ENCODE measurements at regions not wholly inside any gene's neighbourhood (a gene's known extent, or its start where the extent isn't known, plus 50 kb on each side); places are given as distances from the start of the nearest gene placed in this dataset.
"Not testable (repeated sequence)": the region's sequence is repeated elsewhere in the genome, so short reads cannot be mapped to it uniquely, and the experiment has no call there.

DNA sequence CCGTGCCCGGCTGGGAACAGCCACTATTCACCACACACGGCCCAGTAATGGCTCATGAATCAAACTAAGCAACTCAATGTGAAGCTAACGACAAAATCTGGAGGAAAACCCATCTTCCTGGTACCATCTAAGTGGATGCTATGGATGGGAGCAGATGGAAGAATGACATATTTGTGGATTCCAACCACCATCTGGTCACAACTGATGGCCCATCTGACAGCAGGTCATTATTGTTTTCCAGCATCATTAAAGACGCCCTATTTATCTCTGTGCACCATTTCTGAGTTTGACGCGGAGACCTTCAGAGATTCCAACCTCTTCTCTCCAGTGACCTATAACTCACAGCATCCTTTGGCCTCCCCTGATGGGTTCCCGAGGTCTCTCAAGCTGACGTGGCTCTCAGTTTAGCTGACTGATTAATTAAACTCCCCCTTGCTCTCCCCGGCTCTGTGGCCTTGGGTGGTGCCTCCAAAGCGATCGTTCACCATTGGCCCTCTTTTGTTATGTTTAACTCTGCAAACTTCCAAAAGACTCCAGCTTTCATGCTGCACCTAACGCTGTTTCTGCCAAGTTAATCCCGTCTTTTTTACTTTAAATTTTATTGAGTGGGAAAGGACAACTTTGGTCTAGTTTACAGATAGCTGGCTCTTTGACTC is 1514.4 kb downstream of the BRD1 start:
- no peak for DNase-seq (ENCODE audit: low spot score)

DNA sequence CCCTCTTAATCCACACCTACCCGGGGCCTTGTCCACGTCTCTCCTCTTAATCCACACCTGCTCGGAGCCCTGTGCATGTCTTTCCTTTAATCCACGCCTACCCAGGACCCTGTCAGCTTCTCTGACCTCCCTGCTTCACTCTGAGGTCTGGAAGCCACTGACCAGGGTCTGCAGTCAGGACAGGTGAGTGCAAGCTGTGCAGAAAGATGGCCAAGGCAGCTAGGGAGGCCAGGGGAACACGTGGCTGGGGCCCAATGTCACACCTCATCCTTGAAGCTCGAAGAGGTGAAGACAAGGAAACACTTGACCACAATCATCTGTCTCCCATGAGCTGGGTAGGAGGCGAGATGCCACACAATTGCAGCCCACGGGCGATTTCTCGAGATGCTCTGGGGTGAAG is 1516.9 kb downstream of the BRD1 start:
- DNase-seq (ENCODE audit: low spot score), result no peak

DNA sequence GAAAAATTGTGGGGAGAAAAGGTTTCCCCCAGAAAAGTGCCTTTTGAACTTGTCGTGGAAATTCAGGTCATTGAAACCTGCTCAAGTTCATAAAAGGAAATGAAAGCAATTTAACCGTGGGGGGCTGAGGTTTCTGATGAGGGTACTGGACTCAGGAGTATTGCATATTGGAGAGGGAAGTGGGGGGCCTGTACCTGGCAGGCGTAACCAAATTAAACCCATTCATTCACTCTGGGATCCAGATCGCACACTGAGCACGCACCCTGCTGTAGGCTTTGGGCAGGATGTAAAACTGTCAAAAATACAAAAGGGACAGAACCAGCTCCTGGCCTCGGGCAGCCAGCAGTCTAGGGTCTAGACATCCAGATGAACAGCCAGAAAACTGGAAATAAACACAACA is 1517.4 kb downstream of the BRD1 start:
- no peak for DNase-seq (ENCODE audit: low spot score)

DNA sequence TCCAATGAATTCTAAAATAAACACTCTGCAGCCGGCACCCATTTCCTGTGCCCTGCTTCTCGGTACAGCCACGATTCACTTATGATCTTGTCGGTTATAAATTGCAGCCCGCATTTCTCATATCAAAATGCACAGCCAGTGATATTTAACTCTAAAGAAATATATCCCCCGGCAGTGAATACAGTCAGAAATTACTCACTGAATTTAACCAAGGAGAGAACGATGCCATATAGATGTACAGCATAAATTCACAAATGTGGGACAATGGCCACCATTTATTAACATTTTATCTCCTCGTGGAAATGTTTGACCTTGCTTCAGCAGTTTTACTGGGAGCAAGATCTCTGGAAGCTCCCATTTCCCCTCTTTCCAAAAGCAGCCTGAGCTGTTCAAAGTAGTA is 1517.8 kb downstream of the BRD1 start:
- no peak for DNase-seq (ENCODE audit: low spot score)

DNA sequence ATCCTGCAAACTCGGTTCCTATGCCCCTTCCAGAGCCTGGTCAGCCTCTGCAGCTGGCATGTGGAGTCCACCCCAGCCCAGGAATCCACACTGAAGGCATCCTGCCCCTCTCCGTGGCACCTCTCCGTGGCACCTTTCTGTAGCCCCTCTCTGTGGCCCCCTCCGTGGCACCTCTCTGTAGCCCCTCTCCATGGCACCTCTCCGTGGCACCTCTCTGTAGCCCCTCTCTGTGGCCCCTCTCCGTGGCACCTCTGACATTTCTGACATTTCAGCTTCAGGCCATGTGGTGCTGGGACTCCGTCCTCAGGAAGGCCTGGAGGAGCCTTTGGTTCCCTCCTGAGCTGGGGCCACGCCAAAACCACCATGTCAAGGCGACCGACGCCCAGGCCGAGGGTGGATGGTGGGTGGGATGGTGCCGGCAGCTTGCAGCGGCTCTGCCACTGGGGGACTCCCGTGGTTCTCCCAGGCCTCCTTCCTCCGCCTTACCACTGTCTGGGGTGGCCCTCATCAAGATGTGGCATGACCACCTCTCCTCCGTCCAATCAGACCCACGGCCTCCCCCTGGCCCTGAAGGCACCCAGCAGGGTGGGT is 1518.5 kb downstream of the BRD1 start:
- no peak for DNase-seq (ENCODE audit: low spot score)

DNA sequence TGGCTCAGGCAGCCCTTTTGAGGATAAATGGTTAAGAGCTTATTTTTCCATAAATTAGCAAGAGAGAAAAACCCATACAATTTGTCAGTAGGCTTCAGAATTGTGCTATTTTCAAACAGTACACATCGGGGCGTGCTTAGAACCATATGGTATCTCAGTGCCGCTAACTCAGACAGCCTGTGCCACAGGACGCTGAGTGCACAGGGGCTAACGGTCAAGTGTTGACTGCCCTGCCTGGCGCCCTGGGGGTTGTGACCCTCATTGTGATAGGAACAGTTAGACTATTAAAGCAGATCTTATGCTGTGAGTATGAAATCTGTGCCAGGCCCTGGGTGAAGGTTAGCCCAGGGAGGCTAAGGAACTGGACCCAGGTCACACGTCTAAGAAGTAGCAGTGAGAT is 1519.7 kb downstream of the BRD1 start:
- DNase-seq (ENCODE audit: low spot score), result no peak

DNA sequence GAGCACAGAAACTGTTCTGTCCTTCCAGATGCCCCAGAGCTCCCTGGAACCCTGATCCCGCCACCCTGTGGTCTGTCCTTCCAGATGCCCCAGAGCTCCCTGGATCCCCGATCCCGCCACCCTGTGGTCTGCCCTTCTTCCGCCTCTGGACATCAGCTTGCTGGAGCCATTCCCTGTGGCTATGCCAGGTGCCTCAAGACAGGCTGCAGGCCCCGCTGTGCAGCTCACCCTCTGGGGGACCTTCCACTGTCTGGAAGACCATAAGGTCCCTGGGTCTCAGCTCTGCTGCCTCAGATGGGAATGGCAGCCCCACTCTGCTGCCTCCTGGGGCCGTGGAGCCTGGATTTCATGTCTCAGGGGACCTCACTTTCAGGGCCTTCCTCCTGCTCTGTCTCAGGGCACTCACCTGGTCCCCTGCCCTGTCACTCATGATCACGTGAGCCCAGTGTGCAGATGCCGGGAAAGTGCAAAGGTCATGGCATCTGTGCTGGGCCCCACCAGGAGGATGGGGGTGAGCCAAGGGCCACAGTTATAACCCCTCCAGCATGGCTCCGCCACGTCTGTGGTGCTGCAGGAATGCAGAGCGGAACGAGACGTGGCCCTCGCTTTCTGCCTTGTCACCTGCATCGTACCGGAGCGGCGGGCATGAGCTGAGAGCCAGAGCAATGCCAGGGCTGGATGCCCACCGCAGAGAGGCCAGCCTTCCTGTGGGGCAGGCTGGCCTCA is 1520.7 kb downstream of the BRD1 start:
- DNase-seq (ENCODE audit: low spot score), result no peak

DNA sequence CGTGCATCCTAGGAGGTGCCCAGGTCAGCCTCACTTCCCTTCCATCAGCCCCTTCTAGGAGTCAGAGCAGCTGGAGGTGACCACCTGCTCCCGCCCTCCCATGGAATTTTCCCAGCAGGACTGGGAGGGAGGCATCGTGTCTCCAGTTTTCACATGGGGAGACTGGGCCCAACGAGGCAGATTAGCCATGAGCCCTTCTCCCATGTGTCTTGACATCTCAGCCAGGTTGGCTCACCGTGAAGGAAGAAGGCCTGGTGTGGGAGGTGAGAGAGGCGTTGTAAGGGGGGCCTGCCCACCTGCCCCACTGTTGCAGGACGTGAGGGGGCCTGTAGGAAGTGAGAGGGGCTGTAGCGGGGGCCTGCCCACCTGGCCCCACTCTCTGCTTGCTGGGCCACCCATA is 1521.4 kb downstream of the BRD1 start:
- DNase-seq (ENCODE audit: low spot score), result no peak

DNA sequence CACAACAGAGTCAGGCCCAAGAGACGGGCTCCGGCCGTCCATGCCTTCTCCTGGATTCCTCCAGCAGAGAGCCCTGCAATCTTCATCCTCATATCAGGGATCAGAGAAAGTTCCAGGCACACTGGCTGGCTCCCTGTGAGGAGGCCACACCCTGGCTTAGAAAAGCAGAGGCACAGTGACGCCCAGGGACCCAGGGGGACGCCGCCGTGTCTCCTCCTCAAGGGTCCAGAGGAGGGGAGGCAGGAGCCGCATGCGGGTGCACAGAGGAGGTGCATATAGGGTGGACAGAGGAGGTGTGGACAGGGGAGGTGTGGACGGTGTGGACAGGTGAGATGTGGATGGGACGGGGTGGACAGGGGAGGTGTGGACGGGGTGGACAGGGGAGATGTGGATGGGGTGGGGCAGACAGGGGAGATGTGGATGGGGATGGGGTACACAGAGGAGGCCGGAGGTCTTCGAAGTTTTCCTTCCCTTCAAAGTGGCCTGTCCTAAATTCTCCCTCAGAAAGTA is 1521.9 kb downstream of the BRD1 start:
- no peak for DNase-seq (ENCODE audit: low spot score)

DNA sequence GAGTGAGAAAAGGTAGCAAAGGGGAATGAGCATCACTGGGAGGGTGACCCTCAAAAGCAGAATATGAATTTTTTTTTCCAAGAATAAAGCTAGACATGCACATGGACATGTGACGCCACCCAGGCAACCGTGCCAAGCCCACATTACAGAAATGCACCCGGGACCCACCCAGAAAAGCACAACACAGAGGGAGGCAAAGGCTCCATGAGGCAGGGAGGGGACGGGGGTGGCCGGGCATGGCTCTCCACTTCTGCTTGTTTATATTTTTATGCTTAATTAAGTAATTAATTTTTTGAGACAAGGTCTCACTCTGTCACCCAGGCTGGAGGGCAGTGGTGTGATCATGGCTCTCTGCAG is 1524.3 kb downstream of the BRD1 start:
- no peak for DNase-seq (ENCODE audit: low spot score)

DNA sequence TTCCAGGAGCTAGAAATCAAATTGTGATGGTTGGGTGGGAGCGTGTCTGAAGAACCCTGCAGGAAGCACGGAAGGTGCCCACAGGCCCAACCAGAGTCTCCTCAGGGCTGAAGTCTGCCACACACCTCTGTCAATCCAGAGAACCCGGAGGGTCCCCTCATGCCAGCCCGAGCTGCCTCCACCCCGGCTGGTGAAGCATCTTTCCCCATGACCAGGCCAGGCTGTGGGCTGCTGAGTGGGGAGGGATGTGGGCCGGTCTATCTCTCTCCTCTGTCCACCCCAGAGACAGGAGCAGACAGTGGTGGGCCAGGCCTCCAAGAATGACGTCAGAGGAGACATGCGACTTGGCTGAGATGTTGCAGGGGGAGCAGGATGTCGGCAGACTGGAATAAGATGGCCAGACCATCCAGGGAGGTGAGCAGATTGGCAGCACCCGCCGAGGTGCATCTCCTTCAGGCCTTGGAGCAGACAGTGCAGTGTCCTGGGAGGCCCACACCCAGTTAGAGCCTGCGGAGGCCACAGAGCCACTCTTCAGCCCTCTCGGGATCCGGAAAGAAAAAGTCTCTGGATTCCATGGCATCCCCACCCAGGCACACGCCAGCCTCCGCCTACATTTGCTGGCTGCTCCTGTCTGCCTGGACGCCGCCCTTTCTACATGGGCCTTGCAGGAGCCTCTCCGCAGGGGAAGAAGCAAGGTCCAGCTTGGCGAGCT is 1524.9 kb downstream of the BRD1 start:
- no peak for DNase-seq (ENCODE audit: low spot score)

DNA sequence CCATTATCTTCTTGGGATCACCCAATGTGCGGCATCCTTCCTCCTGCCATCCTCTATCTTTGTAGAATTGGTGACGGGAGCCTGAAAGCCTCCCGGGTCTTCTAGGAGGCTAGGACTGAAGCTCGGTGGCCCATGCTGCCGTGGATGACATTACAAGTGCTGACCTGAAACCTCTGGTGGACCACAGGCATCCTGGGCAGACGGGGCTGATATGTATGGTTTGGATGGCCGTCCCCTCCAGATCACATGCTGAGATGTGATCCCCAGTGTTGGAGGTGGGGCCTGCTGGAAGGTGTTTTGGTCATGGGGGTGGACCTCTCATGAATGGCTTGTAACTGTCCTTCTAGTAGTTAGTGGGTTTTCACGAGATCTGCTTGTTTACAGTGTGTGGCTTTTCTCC is 1525.8 kb downstream of the BRD1 start:
- DNase-seq (ENCODE audit: low spot score), result no peak

DNA sequence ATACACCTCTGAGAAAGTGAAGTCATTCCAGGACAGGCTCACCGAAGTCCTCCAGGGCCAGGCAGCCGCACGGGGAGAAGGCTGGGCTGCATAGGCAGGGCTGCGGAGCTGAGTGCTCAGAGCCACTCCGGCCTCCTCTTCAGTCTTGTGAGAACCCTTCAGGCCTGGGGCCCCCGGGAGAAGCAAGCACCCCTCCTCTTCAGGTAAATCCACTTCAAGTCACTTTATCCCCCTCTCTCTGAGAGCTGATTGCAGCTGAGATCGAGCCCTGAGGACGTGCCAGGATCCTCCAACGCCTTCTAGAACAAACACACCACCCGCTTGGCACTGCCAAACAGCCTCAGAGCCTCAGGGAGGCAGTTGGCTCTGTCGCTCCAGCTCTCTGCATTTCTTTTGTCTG is 1526.3 kb downstream of the BRD1 start:
- DNase-seq (ENCODE audit: low spot score), result no peak

DNA sequence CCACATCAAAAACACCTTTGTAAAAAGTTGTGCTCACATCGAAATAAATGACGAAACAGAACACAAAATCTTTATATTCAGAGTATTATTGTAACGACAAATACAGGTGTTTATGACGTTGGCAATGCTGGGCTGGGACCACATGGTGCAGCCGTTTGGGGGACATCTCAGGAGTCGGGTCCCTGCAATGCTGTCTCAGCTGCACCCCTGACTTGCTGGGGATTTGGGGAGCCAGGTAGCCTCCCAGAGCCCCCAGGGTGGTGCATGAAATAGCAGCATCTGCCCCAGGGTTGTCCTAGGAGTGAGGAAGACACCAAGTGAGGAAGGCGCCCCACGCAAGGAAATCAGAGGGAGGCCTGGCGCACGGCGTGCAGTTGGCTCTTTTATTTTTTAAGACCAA is 1526.8 kb downstream of the BRD1 start:
- no peak for DNase-seq (ENCODE audit: low spot score)

DNA sequence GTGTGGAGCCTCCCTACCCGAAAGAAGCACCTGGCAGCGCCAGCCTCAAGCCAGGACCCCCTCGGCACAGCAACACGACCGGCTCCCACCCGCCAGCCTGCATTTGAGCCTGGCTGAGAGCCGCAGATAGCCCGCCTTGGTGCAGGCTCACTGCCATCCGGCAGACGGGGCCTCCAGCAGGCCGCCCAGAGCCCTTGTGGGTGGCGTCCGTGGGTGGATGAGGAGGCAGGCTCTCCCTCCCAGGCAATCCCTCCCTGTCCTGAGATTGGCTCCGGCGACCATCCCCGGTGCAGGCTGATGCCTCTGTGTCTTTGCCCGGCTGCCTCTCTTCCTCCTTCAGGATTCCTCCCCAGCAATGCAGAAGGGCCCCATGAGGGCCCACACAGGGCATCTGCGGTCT is 1527.9 kb downstream of the BRD1 start:
- no peak for DNase-seq (ENCODE audit: low spot score)

DNA sequence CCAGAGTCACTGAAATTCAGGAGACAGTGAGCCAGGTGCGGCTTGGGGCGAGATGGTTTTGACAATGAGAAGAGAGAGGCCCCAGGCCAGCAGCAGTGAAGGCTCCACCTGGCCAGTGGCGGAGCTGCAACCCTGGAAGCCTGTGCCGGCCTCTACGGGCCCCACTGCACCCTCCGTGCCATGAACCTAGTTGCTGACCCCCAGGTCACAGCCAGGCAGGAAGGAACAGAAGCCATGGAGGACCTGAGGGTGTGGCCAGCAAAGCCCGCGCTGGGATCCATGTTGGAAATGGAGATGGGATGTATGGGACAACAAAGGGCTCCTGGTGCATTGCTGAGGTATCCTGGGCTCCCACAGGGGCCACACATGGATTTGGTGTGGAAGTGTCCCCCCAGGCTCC is 1528.5 kb downstream of the BRD1 start:
- DNase-seq (ENCODE audit: low spot score), result no peak

DNA sequence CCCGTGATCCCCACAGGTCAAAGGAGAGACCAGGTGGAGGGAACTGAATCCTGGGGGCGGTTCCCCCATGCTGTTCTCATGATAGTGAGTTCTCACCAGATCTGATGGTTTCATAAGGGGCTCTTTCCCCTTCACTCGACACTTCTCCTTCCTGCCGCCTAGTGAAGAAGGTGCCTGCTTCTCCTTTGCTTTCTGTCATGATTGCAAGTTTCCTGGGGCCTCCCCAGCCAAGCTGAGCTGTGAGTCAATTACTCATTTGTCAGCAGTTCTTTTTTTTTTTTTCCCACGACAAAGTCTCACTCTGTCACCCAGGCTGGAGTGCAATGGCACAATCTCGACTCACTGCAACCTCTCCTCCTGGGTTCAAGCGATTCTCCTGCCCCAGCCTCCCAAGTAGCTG is 1530.4 kb downstream of the BRD1 start:
- DNase-seq (ENCODE audit: low spot score), result no peak

DNA sequence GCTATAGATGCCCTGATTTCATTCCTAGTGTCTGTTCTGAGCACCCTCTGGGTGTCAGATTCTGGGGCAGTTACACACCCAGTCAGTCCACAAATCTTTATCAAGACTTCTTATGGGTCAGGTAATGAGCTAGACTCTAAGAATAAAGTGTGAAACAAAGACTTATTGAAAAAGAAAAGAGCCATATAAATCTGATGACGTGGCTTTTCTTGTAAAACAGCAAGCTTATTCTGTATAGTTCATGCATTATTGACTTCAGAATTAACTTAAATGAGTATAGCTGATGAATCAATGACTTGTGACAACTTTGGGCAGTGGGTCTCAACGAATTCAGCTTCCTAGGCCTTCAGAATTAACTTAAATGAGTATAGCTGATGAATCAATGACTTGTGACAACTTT is 1527.5 kb downstream of the TBC1D22A start:
- DNase-seq (ENCODE audit: low spot score), result not testable (repeated sequence)

DNA sequence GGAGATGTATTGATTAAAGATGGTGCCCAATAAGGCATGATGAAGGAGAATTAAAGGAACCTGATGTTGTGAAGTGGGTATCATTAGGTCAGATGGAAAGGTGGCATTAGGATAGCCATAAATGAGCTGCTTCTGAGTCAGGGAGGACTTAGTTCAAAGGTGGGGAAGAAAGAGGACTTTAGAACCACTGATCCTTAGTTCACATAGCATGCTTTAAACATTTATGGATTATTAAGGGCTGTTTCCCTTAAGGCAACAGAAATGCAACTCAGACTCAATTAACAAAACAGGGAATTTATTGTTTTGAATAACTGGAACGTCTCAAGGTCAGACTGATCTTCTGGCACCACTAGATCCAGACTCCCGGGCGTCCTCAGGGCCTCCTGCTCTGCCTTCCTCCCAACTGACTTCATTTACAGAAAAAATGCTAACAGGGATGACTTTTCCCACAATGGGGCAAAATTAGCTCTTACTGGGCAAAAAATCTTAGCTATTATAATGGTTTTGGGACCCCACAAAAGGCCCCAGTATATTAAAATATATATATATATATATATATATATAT is 1526.0 kb downstream of the TBC1D22A start:
- no peak for DNase-seq (ENCODE audit: low spot score)

DNA sequence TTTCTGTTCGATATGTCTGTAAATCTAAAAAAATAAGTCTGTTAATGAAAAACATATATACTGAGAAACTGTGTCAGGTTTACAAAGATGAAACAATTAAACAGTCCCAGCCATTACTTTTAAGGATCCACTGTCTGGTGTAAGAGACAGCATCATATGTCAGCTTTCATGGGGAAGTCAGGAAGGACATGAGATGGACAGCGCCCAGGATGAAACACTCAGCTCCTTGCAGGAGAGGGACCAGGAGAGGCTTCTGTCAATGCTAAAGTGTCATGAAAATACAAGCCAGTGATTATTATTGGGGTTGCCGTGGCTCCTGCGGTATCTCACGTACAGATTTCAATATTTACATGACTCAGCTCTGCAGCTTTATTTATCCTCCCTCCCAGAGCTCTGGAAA is 1524.6 kb downstream of the TBC1D22A start:
- DNase-seq (ENCODE audit: low spot score), result no peak

DNA sequence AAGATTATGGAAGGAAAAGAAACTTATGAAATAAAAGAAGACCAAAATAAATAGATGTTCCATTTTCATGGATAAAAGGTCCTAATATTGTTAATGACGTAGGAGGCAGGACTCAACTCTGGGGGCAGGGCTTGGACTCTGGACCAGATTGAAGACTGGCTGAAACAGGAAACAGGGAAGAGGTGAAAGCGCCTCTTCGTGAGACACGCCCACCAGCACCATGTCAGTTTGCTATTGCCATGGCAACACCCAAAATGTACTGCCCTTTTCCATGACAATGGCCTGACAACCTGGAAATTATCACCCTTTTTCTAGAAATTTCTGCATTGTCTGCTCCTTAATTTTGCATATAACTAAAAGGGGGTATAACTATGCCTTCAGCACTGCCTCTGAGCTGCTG is 1522.2 kb downstream of the TBC1D22A start:
- no peak for DNase-seq (ENCODE audit: low spot score)

DNA sequence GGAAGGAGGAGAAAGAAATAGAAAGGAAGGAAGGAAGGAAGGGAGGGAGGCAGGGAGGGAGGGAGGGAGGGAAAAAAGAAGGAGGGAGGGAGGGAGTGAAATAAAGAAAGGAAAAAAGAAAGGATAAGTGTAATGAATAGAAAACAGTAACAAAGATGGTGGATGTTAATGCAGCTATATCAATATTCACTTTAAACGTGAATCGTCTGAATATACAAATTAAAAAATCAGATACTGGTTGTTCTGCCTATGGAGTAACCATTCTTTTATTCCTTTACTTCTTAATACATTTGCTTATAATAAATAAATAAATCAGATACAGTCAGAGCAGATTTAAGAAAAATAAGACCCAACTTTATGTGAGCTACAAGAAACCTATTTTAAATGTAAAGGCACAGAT is 1520.4 kb downstream of the TBC1D22A start:
- DNase-seq (ENCODE audit: low spot score), result no peak

DNA sequence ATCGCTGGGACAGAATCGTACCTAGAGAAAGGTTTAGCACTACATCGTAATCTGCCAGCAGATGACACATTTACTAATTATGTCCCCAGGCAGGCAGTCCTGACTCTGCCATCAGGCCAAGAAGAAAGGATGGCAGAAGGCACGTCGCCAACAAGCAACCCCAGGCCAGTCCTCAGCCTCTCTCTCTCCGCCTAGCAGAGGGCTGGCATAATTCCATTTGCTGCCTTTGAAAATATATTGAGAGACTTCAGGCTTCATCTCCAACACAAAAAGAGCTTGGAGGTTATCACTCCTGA is 1517.0 kb downstream of the TBC1D22A start:
- DNase-seq (ENCODE audit: low spot score), result no peak
